GM12864 (cell line): ENCODE measurements at regions not wholly inside any gene's neighbourhood (a gene's known extent, or its start where the extent isn't known, plus 50 kb on each side); places are given as distances from the start of the nearest gene placed in this dataset.
"Not testable (repeated sequence)": the region's sequence is repeated elsewhere in the genome, so short reads cannot be mapped to it uniquely, and the experiment has no call there.

Experiments
- DNase-seq: peaks from one replicate; pipeline ENCODE4 v3.0.0-alpha.2; 2011; ENCODE audit warnings: low read depth
- H3K4me3 ChIP-seq: 2 replicates; pipeline ENCODE4 v1.5.1; 2011; ENCODE audit warnings: mild to moderate bottlenecking, low read depth, low read length, control low read depth
- TF ChIP-seq, protein P1 (sequence below): IDR thresholded peaks from 2 replicates; pipeline ENCODE4 v1.5.1; 2011; ENCODE audit warnings: low read depth, mild to moderate bottlenecking, moderate library complexity, low read length, control low read depth, inconsistent platforms; ENCODE audit errors: missing control alignments

DNA sequence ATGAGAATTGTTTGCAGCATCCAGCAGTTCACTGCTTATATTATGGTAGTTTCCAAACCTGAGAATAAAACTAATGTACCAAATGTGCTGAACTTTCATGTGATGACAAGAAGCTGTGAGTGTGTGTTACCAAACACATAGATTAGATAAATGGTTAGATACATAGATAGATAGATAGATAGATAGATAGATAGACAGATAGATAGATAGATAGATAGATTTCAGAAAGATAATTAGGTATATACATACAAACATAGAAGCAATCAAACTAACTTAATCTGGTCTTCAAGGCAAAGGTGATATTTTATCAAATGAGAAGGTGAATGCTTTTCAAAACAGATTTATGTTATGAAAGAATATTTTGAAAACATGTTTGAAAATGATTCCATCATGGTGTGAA is 147.3 kb upstream of the C11orf58 start:
- TF ChIP-seq, protein P1, sequence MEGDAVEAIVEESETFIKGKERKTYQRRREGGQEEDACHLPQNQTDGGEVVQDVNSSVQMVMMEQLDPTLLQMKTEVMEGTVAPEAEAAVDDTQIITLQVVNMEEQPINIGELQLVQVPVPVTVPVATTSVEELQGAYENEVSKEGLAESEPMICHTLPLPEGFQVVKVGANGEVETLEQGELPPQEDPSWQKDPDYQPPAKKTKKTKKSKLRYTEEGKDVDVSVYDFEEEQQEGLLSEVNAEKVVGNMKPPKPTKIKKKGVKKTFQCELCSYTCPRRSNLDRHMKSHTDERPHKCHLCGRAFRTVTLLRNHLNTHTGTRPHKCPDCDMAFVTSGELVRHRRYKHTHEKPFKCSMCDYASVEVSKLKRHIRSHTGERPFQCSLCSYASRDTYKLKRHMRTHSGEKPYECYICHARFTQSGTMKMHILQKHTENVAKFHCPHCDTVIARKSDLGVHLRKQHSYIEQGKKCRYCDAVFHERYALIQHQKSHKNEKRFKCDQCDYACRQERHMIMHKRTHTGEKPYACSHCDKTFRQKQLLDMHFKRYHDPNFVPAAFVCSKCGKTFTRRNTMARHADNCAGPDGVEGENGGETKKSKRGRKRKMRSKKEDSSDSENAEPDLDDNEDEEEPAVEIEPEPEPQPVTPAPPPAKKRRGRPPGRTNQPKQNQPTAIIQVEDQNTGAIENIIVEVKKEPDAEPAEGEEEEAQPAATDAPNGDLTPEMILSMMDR: no peak
- no peak overlapping the region for H3K4me3 ChIP-seq
- DNase-seq: no peak

GRCh38 chr11:16587670-16588069 is 150.8 kb upstream of the C11orf58 start:
- DNase-seq: no peak
- TF ChIP-seq, protein P1: no peak
- no peak overlapping the region for H3K4me3 ChIP-seq

GRCh38 chr11:16584569-16584968 is 153.9 kb upstream of the C11orf58 start:
- H3K4me3 ChIP-seq: no peak overlapping the region
- no peak for DNase-seq
- TF ChIP-seq, protein P1: no peak

DNA sequence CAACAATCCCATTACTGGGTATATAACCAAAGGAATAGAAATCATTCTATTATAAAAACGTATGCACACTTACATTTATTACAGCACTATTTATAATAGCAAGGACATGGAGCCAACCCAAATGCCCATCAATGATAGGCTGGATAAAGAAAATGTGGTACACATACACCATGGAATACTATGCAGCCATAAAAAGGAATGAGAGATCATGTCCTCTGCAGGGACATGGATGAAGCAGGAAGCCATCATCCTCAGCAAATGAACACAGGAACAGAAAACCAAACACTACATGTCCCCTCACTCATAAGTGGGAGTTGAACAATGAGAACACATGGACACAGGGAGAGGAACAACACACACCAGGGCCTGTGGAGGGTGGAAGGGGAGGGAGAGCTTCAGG is 157.4 kb upstream of the C11orf58 start:
- not testable (repeated sequence) for DNase-seq, H3K4me3 ChIP-seq

DNA sequence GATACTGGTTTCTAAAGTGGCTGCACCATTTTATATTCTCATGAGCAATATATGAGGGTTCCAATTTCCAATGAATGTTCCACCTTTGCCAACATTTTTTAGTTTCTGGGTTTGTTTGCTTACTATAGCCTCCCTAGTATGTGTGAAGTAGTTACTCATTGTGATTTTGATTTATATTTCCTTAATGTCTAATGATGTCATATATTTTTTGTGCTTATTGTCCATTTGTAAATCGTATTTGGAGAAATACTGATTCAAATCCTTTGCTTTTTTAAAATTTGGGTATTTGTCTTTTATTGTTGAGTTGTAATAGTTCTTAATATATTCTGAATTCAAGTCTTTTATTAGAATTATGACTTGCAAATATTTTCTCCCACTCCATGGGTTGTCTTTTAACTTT is 161.0 kb upstream of the C11orf58 start:
- no peak overlapping the region for H3K4me3 ChIP-seq
- no peak for DNase-seq
- TF ChIP-seq, protein P1: no peak

DNA sequence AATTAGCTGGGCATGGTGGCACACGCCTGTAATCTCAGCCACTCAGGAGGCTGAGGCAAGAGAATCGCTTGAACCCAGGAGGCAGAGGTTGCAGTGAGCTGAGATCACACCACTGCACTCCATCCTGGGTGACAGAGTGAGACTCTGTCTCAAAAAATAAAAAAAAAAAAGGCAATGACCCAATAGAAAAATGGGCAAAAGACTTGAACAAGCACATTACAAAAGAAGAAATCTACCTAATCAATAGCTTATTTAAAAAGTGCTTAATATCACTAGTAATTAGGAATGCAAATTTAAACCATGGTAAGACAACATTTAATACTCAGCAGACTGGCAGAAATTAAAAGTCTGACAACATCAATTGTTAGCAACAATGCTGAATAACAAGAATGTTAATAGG is 163.6 kb upstream of the C11orf58 start:
- not testable (repeated sequence) for H3K4me3 ChIP-seq, DNase-seq

DNA sequence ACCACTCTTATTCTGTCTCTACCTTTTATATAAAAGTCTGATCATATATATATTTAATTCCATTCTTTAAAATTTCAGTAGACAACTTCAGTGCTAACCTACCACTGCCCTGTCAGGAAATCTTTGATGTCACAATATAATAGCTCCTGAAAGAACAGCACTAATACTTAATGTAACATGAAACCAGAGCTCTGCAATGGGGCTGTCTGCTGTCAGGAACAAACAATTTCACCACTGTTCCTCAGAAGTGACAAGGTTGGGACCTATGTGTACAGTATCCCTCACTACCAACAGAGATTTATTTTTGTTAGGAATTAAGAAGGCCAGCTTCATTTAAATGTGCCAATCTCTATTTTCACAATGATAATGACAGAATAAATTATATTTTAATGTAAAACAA is 165.5 kb upstream of the C11orf58 start:
- TF ChIP-seq, protein P1: no peak
- no peak overlapping the region for H3K4me3 ChIP-seq
- no peak for DNase-seq

GRCh38 chr11:16561150-16561549 is 177.3 kb upstream of the C11orf58 start:
- no peak for DNase-seq
- no peak overlapping the region for H3K4me3 ChIP-seq
- TF ChIP-seq, protein P1: no peak
